Motor neuron (in vitro differentiated cells): ENCODE measurements at regions not wholly inside any gene's neighbourhood (a gene's known extent, or its start where the extent isn't known, plus 50 kb on each side); places are given as distances from the start of the nearest gene placed in this dataset.
"Not testable (repeated sequence)": the region's sequence is repeated elsewhere in the genome, so short reads cannot be mapped to it uniquely, and the experiment has no call there.

Experiments
- ATAC-seq, 8 experiments: fragments of 200-7000 bp; cut with Tn5 transposase; replicated peaks in 6 of 8; 2 replicates each; pipeline ENCODE4 v1.8.0; 2021; ENCODE audit warnings: mild to moderate bottlenecking in 8 of 8, moderate library complexity in 8 of 8
- H3K27ac ChIP-seq, 2 donors: fragments of 250-450 bp; sonication (Bioruptor Pico); 2 replicates each; pipeline ENCODE4 v1.9.0; 2021; ENCODE audit warnings: antibody characterized with exemption in 2 of 2, mild to moderate bottlenecking in 2 of 2, moderate library complexity in 1 of 2
- H3K4me1 ChIP-seq, 2 donors: fragments of 250-450 bp; sonication (Bioruptor Pico); replicated peaks in 1 of 2; 2 replicates each; pipeline ENCODE4 v1.6.1; 2021; ENCODE audit warnings: antibody characterized with exemption in 2 of 2, mild to moderate bottlenecking in 2 of 2, moderate library complexity in 1 of 2
- H3K4me3 ChIP-seq, 5 donors: fragments of 250-450 bp; sonication (Bioruptor Pico); 2 replicates each; pipeline ENCODE4 v1.9.0; 2021; ENCODE audit warnings: antibody characterized with exemption in 5 of 5, mild to moderate bottlenecking in 5 of 5, moderate library complexity in 4 of 5
- WGBS, 10 experiments: fragments of 450-650 bp; shearing (Covaris generic); methylation state at CpG; one replicate each; pipeline ENCODE4 v1.0.0; 2022; 5-methylcytosine and 5-hydroxymethylcytosine counted together
- in situ Hi-C, 9 experiments: fragments of 400-800 bp; cut with MboI; loops; one replicate each; pipeline ENCODE4 v1.15.0; 2021; ENCODE audit warnings: low sequenced_read_pairs in 9 of 9, low pct_unique_long_range_greater_than_20kb in 2 of 9; ENCODE audit not compliant: unreplicated experiment in 9 of 9

GRCh38 chr9:6099346-6099745, 83.9 kb upstream of the RANBP6 start:
- not testable (repeated sequence) for ATAC-seq, H3K4me1 ChIP-seq, H3K27ac ChIP-seq, H3K4me3 ChIP-seq
- in situ Hi-C loops = loop anchor here in 1 of 9 experiments (10.0 kb wide), 1 partner anchor 55 kb away; no protein-coding TSS in a partner anchor

- in situ Hi-C loops = loop anchor here in 1 of 9 experiments (10.0 kb wide), 1 partner anchor 56 kb away; no protein-coding TSS in a partner anchor
- no peak for ATAC-seq
- no peak overlapping the region for H3K4me3 ChIP-seq
- H3K4me1 ChIP-seq = no peaks in the 10 kb centered on the region
- WGBS, 10 experiments = 0 to 80% (median 67%) methylated on average over 1 of the region's 1 CpG; no CpG with 5 or more reads in 5 of the 10 experiments
- no peak overlapping the region for H3K27ac ChIP-seq
These were observed 83.0 kb upstream of the RANBP6 start for GRCh38 chr9:6098431-6098830.

- no peak overlapping the region for H3K4me3 ChIP-seq
- in situ Hi-C loops = loop anchor here in 1 of 9 experiments (10.0 kb wide), 1 partner anchor 58 kb away; no protein-coding TSS in a partner anchor
- no peaks in the 10 kb centered on the region for H3K4me1 ChIP-seq
- no peak for ATAC-seq
- 0 to 92% (median 71%) methylated on average over 1 to 3 of the region's 3 CpGs; no CpG with 5 or more reads in 2 of the 10 experiments for WGBS, 10 experiments
- H3K27ac ChIP-seq = no peak overlapping the region
These were observed 81.4 kb upstream of the RANBP6 start for GRCh38 chr9:6096821-6097220.

GRCh38 chr9:6090277-6091210, 75.1 kb upstream of the RANBP6 start:
- in situ Hi-C loops = loop anchor here in 1 of 9 experiments (10.0 kb wide), 1 partner anchor 64 kb away; no protein-coding TSS in a partner anchor
- 20 to 100% (median 60%) methylated on average over 1 of the region's 1 CpG; no CpG with 5 or more reads in 1 of the 10 experiments for WGBS, 10 experiments
- Histone ChIP-seq H3K27ac (no peak overlapping the region), H3K4me3 (no peak overlapping the region), H3K4me1 (no peaks in the 10 kb centered on the region)
- ATAC-seq = peak in 4 of 8 experiments; percentile 39 to 76 (median 58)

- H3K27ac ChIP-seq = no peak overlapping the region
- H3K4me3 ChIP-seq = no peak overlapping the region
- in situ Hi-C loops = no loop called here
- ATAC-seq = peak in 3 of 8 experiments; percentile 58 to 95 (median 89)
- H3K4me1 ChIP-seq = no peaks in the 10 kb centered on the region
- 13 to 89% (median 70%) methylated on average over 1 of the region's 1 CpG; no CpG with 5 or more reads in 2 of the 10 experiments for WGBS, 10 experiments
These were observed 73.9 kb upstream of the RANBP6 start for GRCh38 chr9:6089300-6089699.

- in situ Hi-C loops = no loop called here
- Histone ChIP-seq H3K4me1 (no peaks in the 10 kb centered on the region), H3K4me3 (no peak overlapping the region), H3K27ac (no peak overlapping the region)
- ATAC-seq = no peak
- 75 to 94% (median 81%) methylated on average over 2 to 8 of the region's 9 CpGs; no CpG with 5 or more reads in 2 of the 10 experiments for WGBS, 10 experiments
These were observed 70.7 kb upstream of the RANBP6 start for GRCh38 chr9:6086006-6086655.

- WGBS, 10 experiments = 20 to 29% (median 28%) methylated on average over 2 to 5 of the region's 18 CpGs; no CpG with 5 or more reads in 7 of the 10 experiments
- H3K4me3 ChIP-seq = peak overlapping the region in 3 of 5 donors; percentile 0 to 29 (median 14)
- peaks cover 0 to 2% of the 10 kb centered on the region in 2 donors for H3K4me1 ChIP-seq
- H3K27ac ChIP-seq = peak overlapping the region in 1 of 2 donors; percentile 65
- in situ Hi-C loops = no loop called here
- ATAC-seq = peak; percentile 94 to 98 (median 96)
These were observed 64.8 kb upstream of the RANBP6 start for GRCh38 chr9:6080154-6080716.

GRCh38 chr9:6079386-6079785, 64.0 kb upstream of the RANBP6 start:
- Histone ChIP-seq H3K4me3 (no peak overlapping the region), H3K27ac (no peak overlapping the region), H3K4me1 (peaks cover 0 to 2% of the 10 kb centered on the region in 2 donors)
- 83 to 100% (median 93%) methylated on average over 1 to 5 of the region's 5 CpGs; no CpG with 5 or more reads in 4 of the 10 experiments for WGBS, 10 experiments
- no peak for ATAC-seq
- in situ Hi-C loops = no loop called here

- ATAC-seq = no peak
- H3K4me3 ChIP-seq = no peak overlapping the region
- WGBS, 10 experiments = 43 to 100% (median 84%) methylated on average over 1 to 5 of the region's 5 CpGs; no CpG with 5 or more reads in 1 of the 10 experiments
- H3K27ac ChIP-seq = no peak overlapping the region
- H3K4me1 ChIP-seq = peaks cover 0 to 2% of the 10 kb centered on the region in 2 donors
- in situ Hi-C loops = no loop called here
These were observed 63.1 kb upstream of the RANBP6 start for GRCh38 chr9:6078382-6079105.

GRCh38 chr9:6076851-6077250, 61.4 kb upstream of the RANBP6 start:
- Histone ChIP-seq H3K4me1 (peaks cover 0 to 2% of the 10 kb centered on the region in 2 donors), H3K4me3 (no peak overlapping the region), H3K27ac (no peak overlapping the region)
- WGBS, 10 experiments = 37 to 97% (median 78%) methylated on average over 3 to 6 of the region's 6 CpGs
- in situ Hi-C loops = no loop called here
- peak in 1 of 8 experiments; percentile 33 for ATAC-seq

- no peak for ATAC-seq
- in situ Hi-C loops = loop anchor here in 5 of 9 experiments (25.0 kb wide), 3 partner anchors 89 to 239 kb away; partner anchors contain the start of gene MLANA (in 3 of the 5)
- Histone ChIP-seq H3K4me1 (no peaks in the 10 kb centered on the region), H3K4me3 (no peak overlapping the region), H3K27ac (no peak overlapping the region)
- 50 to 100% (median 87%) methylated on average over 1 to 2 of the region's 2 CpGs; no CpG with 5 or more reads in 2 of the 10 experiments for WGBS, 10 experiments
These were observed 58.3 kb upstream of the RANBP6 start for GRCh38 chr9:6073731-6074130.

GRCh38 chr9:6072865-6073264, 57.4 kb upstream of the RANBP6 start:
- H3K4me3 ChIP-seq = no peak overlapping the region
- no peaks in the 10 kb centered on the region for H3K4me1 ChIP-seq
- WGBS, 10 experiments = 50 to 100% (median 96%) methylated on average over 1 to 6 of the region's 7 CpGs; no CpG with 5 or more reads in 4 of the 10 experiments
- no peak for ATAC-seq
- in situ Hi-C loops = loop anchor here in 5 of 9 experiments (25.0 kb wide), 3 partner anchors 89 to 239 kb away; partner anchors contain the start of gene MLANA (in 3 of the 5)
- no peak overlapping the region for H3K27ac ChIP-seq
